GF-D8 (cell line): ENCODE measurements at regions not wholly inside any gene's neighbourhood (a gene's known extent, or its start where the extent isn't known, plus 50 kb on each side); places are given as distances from the start of the nearest gene placed in this dataset.
"Not testable (repeated sequence)": the region's sequence is repeated elsewhere in the genome, so short reads cannot be mapped to it uniquely, and the experiment has no call there.

Experiments
- DNase-seq: peaks from one replicate; lab custom pipeline; 2025; lab: John Stamatoyannopoulos, UW

DNA sequence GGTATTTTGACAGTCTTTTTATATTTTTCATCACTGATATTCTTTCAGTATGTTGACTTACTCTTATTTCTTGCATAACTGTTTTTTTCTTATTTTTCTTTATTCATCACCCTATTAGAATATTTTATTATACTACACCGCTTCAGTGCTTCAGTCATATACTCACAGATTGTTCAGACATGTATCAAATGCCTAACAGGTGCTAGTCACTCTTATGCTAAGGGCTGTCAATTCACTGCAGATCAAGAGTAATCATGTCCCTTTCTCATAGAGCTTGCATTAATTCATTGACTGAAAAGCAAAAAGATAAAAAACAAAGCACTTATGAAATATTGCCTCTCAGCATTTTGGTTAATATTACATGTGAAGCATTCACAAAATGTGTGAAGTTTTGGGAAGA is 1435.6 kb downstream of the STIM2 start:
- no peak for DNase-seq

DNA sequence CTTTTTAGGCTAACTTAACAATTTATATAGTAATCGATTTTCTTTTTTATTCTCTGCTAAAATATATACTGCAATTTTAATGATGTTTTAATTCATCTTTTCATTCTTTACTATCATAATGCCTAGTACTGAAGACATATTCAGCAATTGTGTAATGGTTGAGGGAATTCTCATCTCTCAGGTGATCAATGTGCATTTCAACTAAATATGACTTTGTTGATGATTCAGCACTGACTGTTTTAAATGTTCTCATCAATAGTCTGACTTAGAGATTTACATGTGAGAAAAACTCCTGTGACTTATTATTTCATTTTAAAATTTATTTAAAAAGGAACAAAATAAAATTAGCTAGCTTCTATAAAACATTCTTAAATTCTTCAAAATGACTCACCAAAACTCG is 1450.3 kb downstream of the STIM2 start:
- DNase-seq, result no peak

DNA sequence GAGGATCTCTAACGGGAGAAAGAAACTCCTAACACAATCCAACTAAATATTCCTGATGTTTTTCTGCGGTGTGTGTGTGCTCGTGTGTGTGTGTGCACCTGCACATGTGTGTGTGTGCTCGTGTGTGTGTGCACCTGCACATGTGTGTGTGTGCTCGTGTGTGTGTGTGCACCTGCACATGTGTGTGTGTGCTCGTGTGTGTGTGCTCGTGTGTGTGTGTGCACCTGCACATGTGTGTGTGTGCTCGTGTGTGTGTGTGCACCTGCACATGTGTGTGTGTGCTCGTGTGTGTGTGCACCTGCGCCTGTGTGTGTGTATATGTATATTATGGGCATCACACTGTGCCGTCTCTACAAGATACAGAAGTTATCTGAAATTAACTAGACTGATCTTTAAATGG is 1451.9 kb downstream of the STIM2 start:
- DNase-seq, result not testable (repeated sequence)

DNA sequence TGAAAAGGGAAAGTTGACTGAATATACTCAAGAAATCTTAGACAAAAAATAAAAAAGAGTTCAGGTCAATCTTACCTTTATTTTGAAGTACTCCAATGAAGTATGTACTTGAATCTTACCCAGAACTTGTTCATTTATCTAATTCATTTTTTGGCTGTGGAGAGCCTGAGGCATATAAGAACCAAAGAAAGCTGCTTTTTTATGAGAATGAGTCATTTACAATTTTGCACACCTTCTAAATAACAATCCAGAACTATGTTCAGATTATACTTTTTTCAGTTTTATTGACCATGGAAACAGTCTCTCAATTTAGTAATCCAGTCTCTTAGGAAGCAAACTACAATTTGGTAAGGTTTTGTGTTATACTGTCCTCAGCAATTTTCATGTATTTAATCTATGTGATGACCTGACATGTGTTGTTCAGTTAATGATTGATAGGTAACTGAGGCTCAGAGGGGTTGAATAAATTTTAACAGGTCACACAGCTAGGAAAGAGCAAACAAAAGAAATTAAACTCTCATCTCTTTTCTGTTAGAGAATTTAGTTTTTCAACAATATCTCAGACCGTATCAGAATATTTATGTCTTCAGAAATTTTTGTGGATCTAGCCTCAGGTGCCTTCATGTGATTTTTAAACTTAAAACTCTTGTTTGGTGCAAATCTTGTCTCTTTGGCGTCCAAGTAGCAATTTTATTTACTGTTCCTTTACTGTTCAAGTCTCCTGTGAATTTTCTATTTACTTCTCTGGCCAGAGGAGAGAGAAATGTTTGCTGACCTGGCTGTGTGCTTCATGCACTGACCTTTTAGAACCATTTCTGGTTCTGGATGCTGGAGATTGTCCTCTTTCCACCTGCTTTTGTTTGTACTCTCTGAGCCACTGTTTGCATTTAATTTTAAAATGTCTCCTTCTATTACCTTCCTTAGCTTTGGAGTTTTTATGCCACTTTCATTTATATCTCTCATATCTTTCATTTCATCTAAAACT is 1453.4 kb downstream of the STIM2 start:
- DNase-seq, result no peak

DNA sequence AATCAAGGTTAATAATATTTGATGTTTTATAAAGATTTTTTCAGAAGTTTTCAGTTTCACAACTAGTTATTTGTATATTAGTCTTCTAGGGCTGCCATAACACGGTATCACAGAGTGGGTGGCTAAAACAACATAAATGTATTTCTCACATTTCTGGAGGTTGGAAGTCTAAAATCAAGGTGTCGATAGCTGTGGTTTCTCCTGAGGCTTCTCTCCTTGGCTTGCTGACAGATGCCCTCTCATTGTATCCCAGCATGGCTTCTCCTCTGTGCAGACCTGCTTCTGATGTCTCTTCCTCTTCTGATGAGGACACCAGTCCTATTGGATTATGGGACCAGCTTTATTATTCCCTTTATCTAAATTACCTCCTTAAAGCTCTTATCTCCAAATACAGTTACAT is 1456.6 kb downstream of the STIM2 start:
- DNase-seq, result no peak

DNA sequence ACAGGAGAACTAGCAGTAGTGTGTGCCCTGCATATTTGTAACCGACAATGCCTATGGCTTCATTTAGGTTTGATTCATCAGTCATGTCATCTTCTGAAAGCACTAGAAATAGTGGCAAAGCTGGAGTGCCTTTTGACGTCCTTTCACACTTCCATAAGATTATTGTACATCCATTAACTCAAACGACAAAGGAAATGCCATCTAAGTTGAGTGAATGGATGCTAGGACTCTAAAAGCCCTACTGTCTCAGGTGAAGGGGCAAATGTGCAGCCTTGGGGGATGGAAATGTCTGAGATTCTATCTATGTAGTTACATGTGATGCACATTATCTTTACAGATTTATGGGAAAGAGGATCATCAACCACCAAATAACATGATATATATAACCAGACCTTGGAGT is 1473.6 kb downstream of the STIM2 start:
- no peak for DNase-seq

DNA sequence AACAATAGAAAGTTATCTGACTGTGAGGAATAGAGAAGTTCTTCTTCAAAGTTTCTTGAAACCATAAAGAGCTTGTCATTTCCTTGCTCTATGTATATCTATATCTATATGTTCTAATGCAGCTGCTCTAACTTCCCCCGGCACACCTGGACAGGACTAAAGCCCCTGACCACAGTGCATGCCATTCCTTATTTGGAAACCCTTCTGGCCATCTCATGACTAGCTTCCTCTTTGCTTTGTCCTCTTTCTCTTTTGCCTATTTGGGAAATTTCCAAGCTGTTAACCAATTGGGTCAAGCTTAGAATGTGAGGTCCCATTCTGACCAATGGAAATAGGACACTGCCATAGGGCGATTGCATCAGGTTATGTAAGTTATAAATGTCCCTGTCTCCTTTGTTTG is 1481.1 kb downstream of the STIM2 start:
- no peak for DNase-seq

DNA sequence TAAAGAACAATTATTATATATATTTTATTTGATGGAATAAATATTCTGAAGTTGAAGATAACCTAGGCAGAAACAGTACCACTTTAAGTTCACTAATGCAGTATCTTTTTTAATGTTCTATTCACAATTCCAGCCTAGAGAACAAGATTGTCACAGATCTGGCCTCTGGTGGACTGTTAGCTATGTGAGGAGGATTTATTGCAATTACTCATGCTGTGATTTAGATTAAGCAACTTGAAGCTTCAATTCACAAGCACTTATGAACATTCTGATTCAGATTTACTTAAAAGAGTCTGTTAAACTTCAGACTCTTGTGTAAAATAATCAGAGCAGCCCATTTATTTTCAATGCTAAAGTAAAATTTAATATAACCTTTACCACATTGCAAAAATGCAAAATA is 1489.8 kb downstream of the STIM2 start:
- no peak for DNase-seq

DNA sequence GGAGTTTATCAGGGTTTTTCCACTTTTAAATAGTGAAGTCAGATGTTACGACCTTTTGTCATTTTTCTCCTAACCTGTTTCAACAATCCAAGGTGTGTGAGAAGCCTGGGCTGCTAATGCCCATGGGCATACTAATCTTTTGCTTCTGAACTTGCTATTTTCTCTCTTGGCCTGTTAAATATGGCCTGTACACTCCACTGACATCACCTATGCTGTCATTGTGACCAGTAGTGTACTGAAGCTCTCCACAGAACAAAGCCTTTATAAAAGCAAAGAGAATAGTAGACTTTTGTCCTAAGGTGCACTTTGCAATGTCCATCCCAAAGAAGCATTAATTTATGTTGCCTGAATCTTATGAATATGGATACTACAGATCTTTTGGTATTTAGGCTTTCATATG is 1490.5 kb downstream of the STIM2 start:
- no peak for DNase-seq

DNA sequence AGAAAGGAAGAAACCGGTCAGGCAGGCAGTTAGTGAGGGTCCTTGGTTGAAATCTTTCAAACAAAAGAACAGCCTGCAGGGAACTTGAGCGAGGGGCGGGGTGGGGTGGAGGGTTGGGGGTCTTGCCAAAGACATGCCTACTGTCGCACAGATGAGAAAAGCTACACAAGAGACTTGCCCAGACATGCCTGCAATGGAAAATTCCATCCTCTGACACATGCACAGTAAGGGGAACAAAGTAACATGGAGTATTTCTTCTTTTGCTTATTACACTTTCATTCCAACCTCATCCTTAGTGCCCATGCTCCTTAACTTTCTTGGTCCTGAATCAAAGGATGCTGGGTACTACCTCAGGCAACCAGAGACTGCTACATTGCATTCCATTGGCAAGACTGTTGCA is 1491.2 kb downstream of the STIM2 start:
- DNase-seq, result no peak

DNA sequence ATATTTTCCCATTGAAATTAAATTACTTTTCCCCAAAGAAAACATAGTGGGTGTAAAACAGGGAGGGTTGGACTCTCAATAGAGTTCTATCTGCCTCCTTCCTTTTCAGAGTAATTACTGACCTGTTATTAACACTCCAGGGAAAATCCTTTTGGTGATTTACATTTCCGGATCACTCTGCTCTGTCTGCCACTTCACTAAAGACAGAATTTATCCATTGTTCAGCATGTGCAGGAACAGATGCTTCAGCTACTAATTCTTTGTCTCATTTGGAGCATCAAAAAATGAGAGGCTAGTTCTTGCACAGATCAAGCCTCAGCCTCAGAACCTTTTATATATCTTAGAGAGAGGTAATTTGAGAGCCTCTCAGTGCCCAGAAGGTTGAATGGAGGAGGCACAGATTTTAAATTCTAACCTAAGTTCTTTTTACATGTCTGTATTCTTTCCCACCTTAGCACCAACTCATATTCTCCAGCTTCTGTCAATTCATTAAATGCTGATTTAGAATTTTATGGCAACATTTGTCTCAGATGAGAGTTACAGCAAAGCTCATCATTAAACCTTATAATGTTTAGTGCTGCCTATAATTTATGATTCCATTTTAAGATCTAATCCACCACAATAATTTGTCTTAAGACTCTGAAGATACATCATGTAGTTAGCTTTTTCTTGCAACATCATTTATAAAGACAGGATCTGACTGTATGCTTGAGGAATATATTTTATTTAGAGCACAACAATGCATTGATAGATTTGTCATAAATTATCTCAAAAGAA is 1494.4 kb downstream of the STIM2 start:
- DNase-seq, result no peak

DNA sequence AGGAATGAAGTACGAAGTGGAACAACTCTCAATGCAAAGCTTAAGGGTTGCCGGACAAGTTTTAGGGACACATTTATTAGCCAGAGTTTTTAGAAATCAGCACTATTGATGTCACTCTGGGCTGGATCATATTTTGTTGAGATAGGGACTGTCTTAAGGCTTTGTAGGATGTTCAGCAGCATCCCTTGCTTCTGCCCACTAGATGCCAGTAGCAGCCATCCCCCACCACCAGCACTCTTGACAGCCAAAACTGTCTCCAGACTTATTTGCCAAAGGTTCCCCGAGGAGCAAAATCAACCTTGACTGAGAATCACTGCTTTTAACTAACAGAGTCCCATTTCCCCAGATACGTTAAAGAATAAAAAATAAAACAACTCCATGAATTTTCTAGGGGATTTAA is 1497.3 kb downstream of the STIM2 start:
- no peak for DNase-seq

DNA sequence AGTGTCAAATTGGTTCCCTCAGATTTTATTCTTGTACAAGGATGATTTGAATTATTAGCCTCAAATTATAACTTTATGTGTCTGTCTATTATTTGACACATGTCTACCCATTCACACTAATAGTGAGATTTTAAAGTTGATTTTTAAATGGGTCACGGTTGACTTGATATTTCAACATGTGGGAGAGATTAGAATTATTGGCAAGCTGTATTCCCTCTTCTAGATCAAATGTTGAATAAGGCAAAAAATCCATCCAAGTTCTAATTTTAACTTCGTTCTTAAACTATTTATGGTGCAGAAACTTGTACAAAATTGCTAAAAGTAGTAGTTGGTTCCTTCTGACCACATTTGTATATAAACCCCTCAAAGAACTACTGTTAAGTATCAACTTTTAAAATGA is 1498.0 kb downstream of the STIM2 start:
- no peak for DNase-seq

DNA sequence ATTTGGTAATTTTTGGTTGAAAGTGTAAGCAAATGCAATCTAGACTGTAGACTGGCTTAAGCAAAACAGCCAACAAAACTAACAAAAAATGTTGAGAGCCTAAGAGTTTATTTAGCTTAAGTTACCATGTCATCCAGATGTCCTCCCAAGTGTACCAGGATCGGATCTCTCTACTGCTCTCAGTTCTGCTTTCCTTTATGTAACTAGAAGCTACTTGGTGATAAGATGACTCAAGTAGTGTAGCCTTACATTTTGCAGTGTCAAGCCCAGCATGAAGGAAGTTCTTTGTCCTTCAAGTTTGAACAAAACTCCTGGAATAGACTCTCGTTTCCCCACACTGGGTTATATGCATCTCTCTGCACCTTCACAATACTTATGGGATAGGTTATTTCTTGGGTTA is 1500.0 kb downstream of the STIM2 start:
- no peak for DNase-seq

DNA sequence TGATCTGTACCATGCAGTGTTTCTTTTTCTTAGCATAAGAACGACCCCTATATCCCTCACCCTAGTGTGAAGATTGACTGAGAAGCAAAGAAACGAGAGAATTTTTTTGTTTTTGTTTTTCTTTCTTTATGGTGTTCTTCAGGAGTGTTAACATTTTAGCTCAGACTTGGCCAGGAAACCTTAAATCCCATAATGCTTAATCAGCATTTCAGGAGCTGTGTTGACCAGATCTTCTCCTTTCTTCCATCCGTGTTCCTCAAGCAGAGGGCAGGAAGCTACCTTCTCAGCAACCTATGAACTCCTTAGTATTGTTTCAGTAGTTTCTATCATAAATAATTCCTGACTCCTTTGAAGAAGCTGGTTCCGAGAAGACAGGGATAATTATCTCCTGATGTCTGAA is 1501.5 kb downstream of the STIM2 start:
- DNase-seq, result no peak

DNA sequence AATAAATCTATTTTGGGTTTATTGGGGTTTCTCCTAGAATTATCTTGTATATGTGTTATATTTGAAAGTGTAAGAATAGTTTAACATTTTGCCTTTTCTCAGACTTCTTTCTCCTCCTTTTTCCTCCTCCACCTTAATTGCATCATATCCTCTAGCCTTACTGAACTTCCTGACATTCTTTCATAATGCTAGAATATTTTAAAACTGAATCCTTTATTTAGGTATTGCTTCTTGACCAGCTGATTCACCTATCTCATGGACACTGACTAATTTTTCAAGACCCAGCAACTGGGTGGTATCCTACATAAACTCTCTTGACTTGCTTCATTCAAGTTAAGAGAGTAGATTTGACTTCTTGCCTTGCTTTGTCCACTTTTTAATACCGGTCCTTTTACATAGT is 1508.9 kb downstream of the STIM2 start:
- DNase-seq, result no peak

DNA sequence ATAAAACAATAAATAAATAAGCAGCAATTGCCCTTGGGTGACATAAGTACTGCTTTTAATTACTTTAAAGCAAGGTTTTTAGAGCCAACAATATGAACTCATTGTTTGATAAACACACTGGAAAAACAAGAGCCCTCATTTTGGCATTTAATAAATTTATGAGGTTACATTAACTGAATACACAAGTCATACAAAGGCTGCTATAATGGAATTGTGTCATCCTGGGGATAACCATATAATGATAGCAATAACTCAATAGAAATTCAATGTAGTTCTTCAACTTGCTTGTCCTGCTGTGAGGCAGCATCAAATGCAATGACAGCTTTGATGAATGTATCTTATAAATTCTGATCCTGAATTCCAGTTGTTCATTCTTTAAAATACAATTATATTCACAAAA is 1512.5 kb downstream of the STIM2 start:
- DNase-seq, result no peak

DNA sequence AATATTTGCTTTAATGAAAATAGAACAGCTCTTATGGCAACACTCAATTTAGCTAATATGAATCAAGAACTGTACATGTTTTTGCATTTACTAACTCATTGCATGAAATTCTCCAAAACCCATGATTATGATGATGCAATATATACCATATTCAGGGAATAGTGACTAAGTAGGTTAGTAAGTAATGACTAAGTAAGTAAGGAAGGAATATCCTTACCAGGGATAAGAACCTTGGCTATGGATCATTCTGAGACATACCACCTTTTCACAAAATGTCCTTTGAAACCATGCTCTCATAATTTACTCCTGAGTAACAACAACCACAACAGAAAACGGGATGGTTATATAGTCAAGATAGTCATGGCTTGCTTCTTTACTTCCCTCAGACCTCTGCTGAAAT is 1513.0 kb downstream of the STIM2 start:
- no peak for DNase-seq

DNA sequence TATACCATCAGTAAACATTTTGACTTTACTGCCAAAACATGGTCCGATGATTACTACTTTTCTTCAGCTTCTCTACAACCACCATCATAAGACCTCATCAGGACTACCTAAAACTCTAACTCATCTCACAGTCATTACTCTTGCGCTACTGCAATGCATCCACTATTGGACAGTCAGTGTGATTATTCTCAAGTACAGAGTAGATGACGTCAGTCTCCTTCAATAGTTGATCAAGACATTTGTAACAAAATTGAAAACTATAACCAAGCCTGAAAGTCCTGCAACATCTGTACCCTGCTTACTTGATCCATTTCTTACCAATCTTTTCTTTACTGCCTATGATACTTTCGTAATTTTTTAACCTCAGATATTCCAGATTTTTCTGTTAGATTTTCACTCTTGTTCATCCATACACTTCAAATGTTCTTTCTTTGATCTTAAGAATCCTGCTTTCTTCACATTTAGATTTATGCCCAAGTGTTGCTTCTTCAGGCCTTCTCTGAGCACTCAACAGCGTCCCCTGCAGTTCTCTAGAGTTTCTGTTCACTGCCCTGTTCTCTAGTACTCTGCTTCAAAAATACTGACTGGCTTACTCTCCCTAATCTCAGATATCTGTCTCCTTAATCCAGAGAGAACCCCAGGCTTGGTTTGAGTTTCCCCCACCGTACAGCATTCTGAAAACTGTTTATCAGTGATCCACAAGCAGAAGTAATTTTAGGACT is 1517.6 kb downstream of the STIM2 start:
- no peak for DNase-seq

DNA sequence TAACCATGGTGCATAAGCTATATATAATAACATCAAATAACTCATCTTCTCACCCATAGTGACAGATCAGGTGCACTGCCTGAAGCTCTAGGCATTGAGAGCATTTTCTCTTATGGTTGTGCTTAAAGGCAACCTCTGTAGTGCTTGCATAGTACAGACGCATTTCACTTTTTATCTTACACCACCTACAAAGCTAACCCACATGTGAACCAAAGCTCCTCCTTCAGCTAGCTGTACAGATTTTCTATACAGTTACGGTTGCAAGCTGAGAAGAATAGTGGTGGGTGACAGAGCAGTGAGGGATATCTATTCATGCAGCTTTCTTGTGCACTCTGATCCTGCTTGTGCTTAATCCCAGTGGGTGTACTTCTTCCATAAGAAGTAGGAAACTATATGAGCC is 1525.2 kb downstream of the STIM2 start:
- no peak for DNase-seq

DNA sequence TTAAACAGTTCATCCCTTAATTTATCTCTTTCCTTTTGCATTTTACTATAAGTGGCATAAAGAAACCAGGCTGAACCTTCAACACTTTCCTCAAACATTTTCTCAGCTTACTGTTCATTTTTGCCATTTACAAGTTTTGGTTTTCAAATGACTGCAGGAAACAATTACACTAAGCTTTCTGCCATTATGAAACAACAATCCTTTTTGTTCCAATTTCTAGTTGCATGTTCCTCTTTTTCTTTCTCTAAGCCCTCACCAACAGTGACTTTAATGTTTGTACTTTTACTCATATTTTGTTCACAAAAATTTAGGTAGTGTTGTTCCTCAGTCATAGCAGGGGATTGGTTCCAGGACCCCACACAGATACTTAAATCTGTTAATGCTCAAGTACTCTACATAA is 1526.1 kb downstream of the STIM2 start:
- no peak for DNase-seq

DNA sequence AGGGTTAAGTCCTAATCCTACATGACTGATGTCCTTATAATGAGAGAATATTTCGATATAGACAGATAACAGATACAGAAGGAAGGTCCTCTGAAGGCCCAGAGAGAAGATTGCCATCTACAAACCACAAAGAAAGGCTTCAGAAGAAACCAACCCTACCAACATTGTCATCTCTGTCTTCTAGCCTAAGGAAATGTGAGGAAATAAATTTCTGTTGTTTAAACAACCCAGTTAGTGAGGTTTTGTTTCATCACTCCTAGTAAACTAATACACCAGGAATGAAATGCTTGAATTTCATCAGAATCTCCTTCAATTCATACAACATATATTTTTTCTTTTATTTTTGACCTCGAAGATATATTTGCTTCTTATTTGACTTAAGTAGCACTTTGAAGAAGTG is 1527.8 kb downstream of the STIM2 start:
- DNase-seq, result no peak

DNA sequence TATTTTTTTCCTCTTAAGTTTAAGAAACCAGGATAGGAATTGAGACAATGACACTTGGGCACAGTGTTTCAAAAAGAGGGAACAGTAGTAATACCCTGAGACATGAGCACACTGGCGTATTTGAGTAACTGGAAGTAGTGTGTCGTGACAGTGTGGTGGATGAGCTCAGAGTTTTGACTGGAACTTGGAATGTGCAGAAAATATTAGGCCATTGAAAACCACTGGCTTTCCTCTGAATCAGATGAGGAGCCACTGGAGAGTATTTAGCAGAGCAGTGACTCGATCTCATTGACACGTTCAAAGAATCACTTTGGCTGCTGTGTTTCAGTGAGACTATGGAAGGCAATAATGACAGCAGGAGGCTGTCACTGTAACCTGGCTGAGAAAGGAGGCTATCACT is 1531.2 kb downstream of the STIM2 start:
- no peak for DNase-seq
